ENCODE measurements at regions not wholly inside any gene's neighbourhood (a gene's known extent, or its start where the extent isn't known, plus 50 kb on each side); places are given as distances from the start of the nearest gene placed in this dataset.

- DNase-seq (ENCODE audit: low spot score in 2 of 2), result no peak
- no peaks in the 10 kb centered on the region for H3K36me3 Mint-ChIP-seq (ENCODE audit: insufficient read depth)
- H3K27me3 Mint-ChIP-seq, result peaks cover 16% of the 10 kb centered on the region
- peaks cover 6% of the 10 kb centered on the region for H3K4me1 Mint-ChIP-seq
- H3K4me3 Mint-ChIP-seq, result no peak overlapping the region
- no peak overlapping the region for H3K27ac Mint-ChIP-seq (ENCODE audit: low read depth)
- H3K9me3 Mint-ChIP-seq, result no peaks in the 10 kb centered on the region
- ATAC-seq (replicated peaks; ENCODE audit: extremely low read depth, poor library complexity, severe bottlenecking), result no peak
Observed at GRCh38 chr14:104431351-104431928, 148.1 kb upstream of the C14orf180 start.

- no peak for ATAC-seq (replicated peaks; ENCODE audit: extremely low read depth, poor library complexity, severe bottlenecking)
Observed at GRCh38 chr14:104431929-104432541, 147.5 kb upstream of the C14orf180 start.

GRCh38 chr14:104432611-104433231 lies 146.8 kb upstream of the C14orf180 start:
- DNase-seq (ENCODE audit: low spot score in 2 of 2), result no peak
- H3K9me3 Mint-ChIP-seq, result no peaks in the 10 kb centered on the region

More at GRCh38 chr14:104431929-104432541, 147.5 kb upstream of the C14orf180 start:
- peak in 1 of 2 donors; percentile 12 for DNase-seq (ENCODE audit: low spot score in 2 of 2)
- H3K4me1 Mint-ChIP-seq, result peaks cover 6% of the 10 kb centered on the region
- no peaks in the 10 kb centered on the region for H3K36me3 Mint-ChIP-seq (ENCODE audit: insufficient read depth)
- peaks cover 16% of the 10 kb centered on the region for H3K27me3 Mint-ChIP-seq
- no peaks in the 10 kb centered on the region for H3K9me3 Mint-ChIP-seq
- H3K27ac Mint-ChIP-seq (ENCODE audit: low read depth), result no peak overlapping the region
- H3K4me3 Mint-ChIP-seq, result no peak overlapping the region

GRCh38 chr14:104433401-104434213 lies 146.0 kb upstream of the C14orf180 start:
- Mint-ChIP-seq H3K27ac (ENCODE audit: low read depth) (no peak overlapping the region), H3K27me3 (peaks cover 16% of the 10 kb centered on the region), H3K4me1 (peaks cover 5% of the 10 kb centered on the region), H3K36me3 (ENCODE audit: insufficient read depth) (no peaks in the 10 kb centered on the region), H3K9me3 (no peaks in the 10 kb centered on the region), H3K4me3 (no peak overlapping the region)
- ATAC-seq (replicated peaks; ENCODE audit: extremely low read depth, poor library complexity, severe bottlenecking) (no peak), DNase-seq (ENCODE audit: low spot score in 2 of 2) (peak in 1 of 2 donors; percentile 12)

More at GRCh38 chr14:104432611-104433231, 146.8 kb upstream of the C14orf180 start:
- H3K4me3 Mint-ChIP-seq, result no peak overlapping the region
- H3K4me1 Mint-ChIP-seq, result peaks cover 6% of the 10 kb centered on the region
- no peak overlapping the region for H3K27ac Mint-ChIP-seq (ENCODE audit: low read depth)
- peaks cover 16% of the 10 kb centered on the region for H3K27me3 Mint-ChIP-seq
- no peak for ATAC-seq (replicated peaks; ENCODE audit: extremely low read depth, poor library complexity, severe bottlenecking)
- H3K36me3 Mint-ChIP-seq (ENCODE audit: insufficient read depth), result no peaks in the 10 kb centered on the region

GRCh38 chr14:104434214-104435076 lies 145.1 kb upstream of the C14orf180 start:
- no peaks in the 10 kb centered on the region for H3K9me3 Mint-ChIP-seq
- no peaks in the 10 kb centered on the region for H3K36me3 Mint-ChIP-seq (ENCODE audit: insufficient read depth)
- ATAC-seq (replicated peaks; ENCODE audit: extremely low read depth, poor library complexity, severe bottlenecking), result no peak
- DNase-seq (ENCODE audit: low spot score in 2 of 2), result no peak
- no peak overlapping the region for H3K4me3 Mint-ChIP-seq
- H3K27me3 Mint-ChIP-seq, result peaks cover 16% of the 10 kb centered on the region
- no peaks in the 10 kb centered on the region for H3K4me1 Mint-ChIP-seq
- no peak overlapping the region for H3K27ac Mint-ChIP-seq (ENCODE audit: low read depth)

GRCh38 chr14:104435147-104436046 lies 144.2 kb upstream of the C14orf180 start:
- H3K9me3 Mint-ChIP-seq, result no peaks in the 10 kb centered on the region
- H3K4me1 Mint-ChIP-seq, result no peaks in the 10 kb centered on the region
- H3K27ac Mint-ChIP-seq (ENCODE audit: low read depth), result no peak overlapping the region
- DNase-seq (ENCODE audit: low spot score in 2 of 2) (no peak), ATAC-seq (replicated peaks; ENCODE audit: extremely low read depth, poor library complexity, severe bottlenecking) (no peak)
- H3K36me3 Mint-ChIP-seq (ENCODE audit: insufficient read depth), result no peaks in the 10 kb centered on the region
- H3K27me3 Mint-ChIP-seq, result peaks cover 8% of the 10 kb centered on the region
- no peak overlapping the region for H3K4me3 Mint-ChIP-seq

GRCh38 chr14:104436047-104436591 lies 143.4 kb upstream of the C14orf180 start:
- ATAC-seq (replicated peaks; ENCODE audit: extremely low read depth, poor library complexity, severe bottlenecking) (no peak), DNase-seq (ENCODE audit: low spot score in 2 of 2) (peak in 1 of 2 donors; percentile 12)
- H3K27ac Mint-ChIP-seq (ENCODE audit: low read depth), result no peak overlapping the region
- H3K4me1 Mint-ChIP-seq, result no peaks in the 10 kb centered on the region
- no peak overlapping the region for H3K4me3 Mint-ChIP-seq
- H3K9me3 Mint-ChIP-seq, result no peaks in the 10 kb centered on the region
- peaks cover 1% of the 10 kb centered on the region for H3K27me3 Mint-ChIP-seq
- H3K36me3 Mint-ChIP-seq (ENCODE audit: insufficient read depth), result no peaks in the 10 kb centered on the region

GRCh38 chr14:104436741-104437701 lies 142.5 kb upstream of the C14orf180 start:
- no peaks in the 10 kb centered on the region for H3K9me3 Mint-ChIP-seq

GRCh38 chr14:104437703-104438102 lies 141.9 kb upstream of the C14orf180 start:
- H3K4me3 Mint-ChIP-seq, result no peak overlapping the region
- no peaks in the 10 kb centered on the region for H3K4me1 Mint-ChIP-seq
- H3K36me3 Mint-ChIP-seq (ENCODE audit: insufficient read depth), result no peaks in the 10 kb centered on the region
- H3K27ac Mint-ChIP-seq (ENCODE audit: low read depth), result no peak overlapping the region
- no peaks in the 10 kb centered on the region for H3K27me3 Mint-ChIP-seq
- H3K9me3 Mint-ChIP-seq, result no peaks in the 10 kb centered on the region
- DNase-seq (ENCODE audit: low spot score in 2 of 2) (no peak), ATAC-seq (replicated peaks; ENCODE audit: extremely low read depth, poor library complexity, severe bottlenecking) (no peak)

More at GRCh38 chr14:104436741-104437701, 142.5 kb upstream of the C14orf180 start:
- Mint-ChIP-seq H3K36me3 (ENCODE audit: insufficient read depth) (no peaks in the 10 kb centered on the region), H3K4me3 (no peak overlapping the region), H3K27me3 (no peaks in the 10 kb centered on the region), H3K4me1 (no peaks in the 10 kb centered on the region), H3K27ac (ENCODE audit: low read depth) (no peak overlapping the region)
- no peak for ATAC-seq (replicated peaks; ENCODE audit: extremely low read depth, poor library complexity, severe bottlenecking)
- DNase-seq (ENCODE audit: low spot score in 2 of 2), result peak in 1 of 2 donors; percentile 10

GRCh38 chr14:104438166-104438887 lies 141.2 kb upstream of the C14orf180 start:
- DNase-seq (ENCODE audit: low spot score in 2 of 2) (no peak), ATAC-seq (replicated peaks; ENCODE audit: extremely low read depth, poor library complexity, severe bottlenecking) (no peak)
- Mint-ChIP-seq H3K9me3 (no peaks in the 10 kb centered on the region), H3K4me3 (no peak overlapping the region), H3K36me3 (ENCODE audit: insufficient read depth) (no peaks in the 10 kb centered on the region), H3K27me3 (no peaks in the 10 kb centered on the region), H3K4me1 (no peaks in the 10 kb centered on the region), H3K27ac (ENCODE audit: low read depth) (no peak overlapping the region)

All from central memory CD8-positive, alpha-beta T cell (primary cell).